ENCODE measurements at regions not wholly inside any gene's neighbourhood (a gene's known extent, or its start where the extent isn't known, plus 50 kb on each side); places are given as distances from the start of the nearest gene placed in this dataset.

DNA sequence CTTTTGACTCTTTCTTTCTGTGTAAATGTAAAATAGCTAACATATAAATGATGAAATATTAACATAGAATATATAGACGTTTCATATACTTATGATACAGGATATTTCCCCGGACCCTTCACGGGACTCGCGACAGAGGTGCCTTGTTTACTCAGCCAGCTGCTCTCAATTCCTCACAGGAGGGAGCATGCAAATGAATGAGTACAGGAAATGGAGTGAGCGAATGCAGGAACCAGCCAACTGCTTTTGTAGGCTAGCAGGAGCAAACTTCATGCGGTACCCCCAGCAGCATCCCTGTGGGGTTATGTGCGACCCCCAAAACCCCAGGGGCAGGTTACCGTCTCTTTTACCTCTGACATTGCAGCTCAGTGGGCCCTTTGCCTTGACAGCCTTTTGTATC, 110.3 kb upstream of the PDHA2 start:
- no peak for TF ChIP-seq ZNF274 (IDR thresholded peaks at IDR 0.05; ENCODE audit: low read depth, low read length)
- TF ChIP-seq, protein P1, sequence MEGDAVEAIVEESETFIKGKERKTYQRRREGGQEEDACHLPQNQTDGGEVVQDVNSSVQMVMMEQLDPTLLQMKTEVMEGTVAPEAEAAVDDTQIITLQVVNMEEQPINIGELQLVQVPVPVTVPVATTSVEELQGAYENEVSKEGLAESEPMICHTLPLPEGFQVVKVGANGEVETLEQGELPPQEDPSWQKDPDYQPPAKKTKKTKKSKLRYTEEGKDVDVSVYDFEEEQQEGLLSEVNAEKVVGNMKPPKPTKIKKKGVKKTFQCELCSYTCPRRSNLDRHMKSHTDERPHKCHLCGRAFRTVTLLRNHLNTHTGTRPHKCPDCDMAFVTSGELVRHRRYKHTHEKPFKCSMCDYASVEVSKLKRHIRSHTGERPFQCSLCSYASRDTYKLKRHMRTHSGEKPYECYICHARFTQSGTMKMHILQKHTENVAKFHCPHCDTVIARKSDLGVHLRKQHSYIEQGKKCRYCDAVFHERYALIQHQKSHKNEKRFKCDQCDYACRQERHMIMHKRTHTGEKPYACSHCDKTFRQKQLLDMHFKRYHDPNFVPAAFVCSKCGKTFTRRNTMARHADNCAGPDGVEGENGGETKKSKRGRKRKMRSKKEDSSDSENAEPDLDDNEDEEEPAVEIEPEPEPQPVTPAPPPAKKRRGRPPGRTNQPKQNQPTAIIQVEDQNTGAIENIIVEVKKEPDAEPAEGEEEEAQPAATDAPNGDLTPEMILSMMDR (IDR thresholded peaks at IDR 0.05 in 2 of 3, conservative IDR thresholded peaks at IDR 0.05 in 1 of 3; ENCODE audit: borderline replicate concordance in 1 of 3, insufficient read depth in 1 of 3, low read depth in 2 of 3, low read length in 2 of 3): no peak
- no peak for TF ChIP-seq EZH2phosphoT487 (IDR thresholded peaks at IDR 0.05; ENCODE audit: borderline replicate concordance)
- TF ChIP-seq, protein P2, sequence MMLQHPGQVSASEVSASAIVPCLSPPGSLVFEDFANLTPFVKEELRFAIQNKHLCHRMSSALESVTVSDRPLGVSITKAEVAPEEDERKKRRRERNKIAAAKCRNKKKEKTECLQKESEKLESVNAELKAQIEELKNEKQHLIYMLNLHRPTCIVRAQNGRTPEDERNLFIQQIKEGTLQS (IDR thresholded peaks at IDR 0.05): no peak
- no peak for TF ChIP-seq SRF (IDR thresholded peaks at IDR 0.05; ENCODE audit: low read depth)
- no peak for TF ChIP-seq POLR2AphosphoS5 (IDR thresholded peaks at IDR 0.05; ENCODE audit: low read depth, low read length)
- TF ChIP-seq EZH2 (IDR thresholded peaks at IDR 0.05): no peak
- no peak for TF ChIP-seq RAD21 (IDR thresholded peaks at IDR 0.05; ENCODE audit: low read depth)
- TF ChIP-seq POLR2A (IDR thresholded peaks at IDR 0.05; ENCODE audit: borderline replicate concordance, extremely low read depth, insufficient read depth, insufficient read length): no peak
- TF ChIP-seq YY1 (IDR thresholded peaks at IDR 0.05; ENCODE audit: extremely low read depth, insufficient replicate concordance, low read depth, low read length): no peak
